Ovary (tissue), 7 donors: ENCODE measurements at regions not wholly inside any gene's neighbourhood (a gene's known extent, or its start where the extent isn't known, plus 50 kb on each side); places are given as distances from the start of the nearest gene placed in this dataset.

Experiments used
- DNase-seq, 5 donors: peaks; one replicate each; pipeline ENCODE4 v3.0.0-alpha.2; 2019 to 2020
- H3K27ac ChIP-seq, 2 donors: fragments of 200-600 bp; one replicate each; pipeline versions ENCODE4 v1.5.1 to v1.8.0; 2019 to 2022
- H3K27me3 ChIP-seq: fragments of 200-600 bp; one replicate; pipeline ENCODE4 v1.8.0; 2022
- H3K36me3 ChIP-seq: fragments of 200-600 bp; sonication (generic); one replicate; pipeline ENCODE4 v1.5.1; 2019
- H3K4me1 ChIP-seq: one replicate; pipeline ENCODE4 v1.8.1; 2013; ENCODE audit warnings: mild to moderate bottlenecking, moderate library complexity; ENCODE audit not compliant: insufficient read depth
- H3K4me3 ChIP-seq: fragments of 200-600 bp; sonication (generic); one replicate; pipeline ENCODE4 v1.5.1; 2017
- H3K9me3 ChIP-seq, 2 donors: fragments of 200-600 bp in 1 of 2; sonication (generic) in 1 of 2; one replicate each; pipeline versions ENCODE4 v1.5.1 to v1.8.1; 2013 to 2019; ENCODE audit warnings: mild to moderate bottlenecking in 1 of 2, moderate library complexity in 1 of 2
- CTCF ChIP-seq, 3 donors: fragments of 450-650 bp in 2 of 3; fragments of 200-600 bp in 1 of 3; IDR thresholded peaks; one replicate each; pipeline versions ENCODE4 v1.5.1 to v1.8.0; 2016 to 2022; ENCODE audit warnings: antibody characterized with exemption in 3 of 3, mild to moderate bottlenecking in 1 of 3
- EP300 ChIP-seq: sonication (generic); formaldehyde crosslinking; IDR thresholded peaks from one replicate; pipeline ENCODE4 v1.6.1; 2017; ENCODE audit warnings: antibody characterized with exemption
- POLR2A ChIP-seq: fragments of 450-650 bp; IDR thresholded peaks from one replicate; pipeline ENCODE4 v1.6.1; 2017; ENCODE audit warnings: antibody characterized with exemption, mild to moderate bottlenecking, moderate library complexity
- WGBS, 3 donors: extraction: QIAGEN DNeasy Blood & Tissue Kit in 1 of 3; methylation state at CpG; one replicate each; pipeline versions ENCODE4 v1.1.5 to v1.1.7; 2013 to 2017; 5-methylcytosine and 5-hydroxymethylcytosine counted together
- intact Hi-C, 4 donors: fragments of 100-400 bp; cut with DNase I; formaldehyde crosslinking; loops; one replicate each; pipeline versions ENCODE4 v1.11.0 to v1.15.1; 2022 to 2023
- donor health status: DM: no; HTN: no; CAD: no; lungs with moderate emphysema.
- donor health status: DM: no; HTN: no; CAD: no.
- donor health status: Bipolar disorder and iron deficiency.
- donor health status: DM: no; HTN: no; CAD: no.
- donor health status: DM: yes; HTN: yes; CAD: no.

- intact Hi-C loops, result loop anchor here in 1 of 4 donors (5.0 kb wide), 1 partner anchor 527 kb away; no protein-coding TSS in a partner anchor
- Histone ChIP-seq H3K9me3 (no peaks in the 10 kb centered on the region), H3K36me3 (no peaks in the 10 kb centered on the region), H3K27ac (no peak overlapping the region), H3K27me3 (no peaks in the 10 kb centered on the region), H3K4me3 (no peak overlapping the region), H3K4me1 (no peaks in the 10 kb centered on the region)
- TF ChIP-seq POLR2A, result no peak
- no peak for TF ChIP-seq EP300
- no peak for TF ChIP-seq CTCF (IDR thresholded peaks at IDR 0.05)
- no peak for DNase-seq
- 71 to 82% (median 78%) methylated on average over 3 of the region's 3 CpGs for WGBS, 3 donors
Observed at GRCh38 chr6:8859501-8859900, 424.2 kb upstream of the SLC35B3 start.

- WGBS, 3 donors, result 49 to 60% (median 58%) methylated on average over 4 of the region's 4 CpGs
Observed at GRCh38 chr6:8858854-8859331, 423.5 kb upstream of the SLC35B3 start.

GRCh38 chr6:8857160-8857559 lies 421.8 kb upstream of the SLC35B3 start:
- Histone ChIP-seq H3K4me1 (no peaks in the 10 kb centered on the region), H3K4me3 (no peak overlapping the region), H3K9me3 (no peaks in the 10 kb centered on the region), H3K27me3 (no peaks in the 10 kb centered on the region), H3K27ac (no peak overlapping the region), H3K36me3 (no peaks in the 10 kb centered on the region)
- intact Hi-C loops, result loop anchor here in 1 of 4 donors (5.0 kb wide), 1 partner anchor 525 kb away; no protein-coding TSS in a partner anchor
- 73 to 76% (median 74%) methylated on average over 2 of the region's 2 CpGs for WGBS, 3 donors
- no peak for DNase-seq
- no peak for TF ChIP-seq CTCF (IDR thresholded peaks at IDR 0.05)
- no peak for TF ChIP-seq EP300
- no peak for TF ChIP-seq POLR2A

More at GRCh38 chr6:8858854-8859331, 423.5 kb upstream of the SLC35B3 start:
- Histone ChIP-seq H3K9me3 (no peaks in the 10 kb centered on the region), H3K27me3 (no peaks in the 10 kb centered on the region), H3K36me3 (no peaks in the 10 kb centered on the region), H3K27ac (no peak overlapping the region), H3K4me1 (no peaks in the 10 kb centered on the region), H3K4me3 (no peak overlapping the region)
- intact Hi-C loops, result loop anchor here in 1 of 4 donors (5.0 kb wide), 1 partner anchor 527 kb away; no protein-coding TSS in a partner anchor
- TF ChIP-seq CTCF (IDR thresholded peaks at IDR 0.05) (no peak), EP300 (no peak), POLR2A (no peak)
- DNase-seq, result no peak

GRCh38 chr6:8855411-8855810 lies 420.1 kb upstream of the SLC35B3 start:
- no peak for DNase-seq
- Histone ChIP-seq H3K27me3 (no peaks in the 10 kb centered on the region), H3K36me3 (no peaks in the 10 kb centered on the region), H3K9me3 (no peaks in the 10 kb centered on the region), H3K4me1 (no peaks in the 10 kb centered on the region), H3K27ac (no peak overlapping the region), H3K4me3 (no peak overlapping the region)
- intact Hi-C loops, result loop anchor here in 1 of 4 donors (5.0 kb wide), 1 partner anchor 523 kb away; no protein-coding TSS in a partner anchor
- 48 to 72% (median 49%) methylated on average over 4 of the region's 4 CpGs for WGBS, 3 donors
- TF ChIP-seq CTCF (IDR thresholded peaks at IDR 0.05), result no peak
- no peak for TF ChIP-seq EP300
- TF ChIP-seq POLR2A, result no peak
